Limb (tissue), 2 donors: ENCODE measurements at regions not wholly inside any gene's neighbourhood (a gene's known extent, or its start where the extent isn't known, plus 50 kb on each side); places are given as distances from the start of the nearest gene placed in this dataset.
A peak's percentile ranks its signal among the peaks of the same experiment; 100 is the strongest.
"Not testable (repeated sequence)": the region's sequence is repeated elsewhere in the genome, so short reads cannot be mapped to it uniquely, and the experiment has no call there.

Experiments used
- DNase-seq, 2 donors: peaks; one replicate each; pipeline ENCODE4 v3.0.0-alpha.2; 2016; ENCODE audit errors: extremely low spot score in 2 of 2

DNA sequence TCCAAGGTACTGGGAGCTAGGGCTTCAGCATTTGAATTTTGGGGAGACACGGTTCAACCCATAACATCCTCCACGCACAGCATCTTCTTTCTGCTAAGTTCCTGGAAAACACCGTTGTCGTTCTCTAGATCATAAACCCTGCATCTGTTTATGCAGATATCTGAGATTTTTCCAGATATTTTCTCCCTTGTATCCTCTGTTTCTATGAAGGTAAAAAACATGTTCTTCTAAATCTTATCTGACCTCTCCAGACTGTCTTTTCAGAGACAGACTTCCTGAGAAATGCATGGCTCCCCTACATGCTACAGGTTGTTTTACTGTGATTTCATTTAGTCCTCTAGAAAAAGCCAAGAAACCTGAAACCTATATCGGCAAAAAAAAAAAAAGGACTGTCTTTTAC lies 152.3 kb upstream of the KLF3 start:
- no peak for DNase-seq

DNA sequence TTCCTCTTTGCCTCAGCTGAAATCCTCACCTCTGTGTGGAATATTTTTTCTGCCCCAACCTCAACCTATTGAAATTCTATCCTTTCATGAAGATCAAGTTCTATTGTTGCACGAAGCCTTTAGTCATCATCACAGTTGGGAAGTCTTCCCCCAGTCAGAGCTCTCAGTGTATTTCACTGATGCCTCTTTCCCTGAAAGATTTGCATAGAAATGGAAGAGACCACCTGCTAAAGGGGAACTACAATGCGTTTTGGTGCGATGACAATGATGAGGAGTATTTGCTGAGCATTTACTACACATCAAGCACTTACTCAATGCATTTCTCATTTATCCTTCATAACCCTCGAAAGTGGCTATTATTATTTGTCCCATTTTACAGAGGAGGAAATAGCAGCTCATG lies 151.2 kb upstream of the KLF3 start:
- DNase-seq: no peak

DNA sequence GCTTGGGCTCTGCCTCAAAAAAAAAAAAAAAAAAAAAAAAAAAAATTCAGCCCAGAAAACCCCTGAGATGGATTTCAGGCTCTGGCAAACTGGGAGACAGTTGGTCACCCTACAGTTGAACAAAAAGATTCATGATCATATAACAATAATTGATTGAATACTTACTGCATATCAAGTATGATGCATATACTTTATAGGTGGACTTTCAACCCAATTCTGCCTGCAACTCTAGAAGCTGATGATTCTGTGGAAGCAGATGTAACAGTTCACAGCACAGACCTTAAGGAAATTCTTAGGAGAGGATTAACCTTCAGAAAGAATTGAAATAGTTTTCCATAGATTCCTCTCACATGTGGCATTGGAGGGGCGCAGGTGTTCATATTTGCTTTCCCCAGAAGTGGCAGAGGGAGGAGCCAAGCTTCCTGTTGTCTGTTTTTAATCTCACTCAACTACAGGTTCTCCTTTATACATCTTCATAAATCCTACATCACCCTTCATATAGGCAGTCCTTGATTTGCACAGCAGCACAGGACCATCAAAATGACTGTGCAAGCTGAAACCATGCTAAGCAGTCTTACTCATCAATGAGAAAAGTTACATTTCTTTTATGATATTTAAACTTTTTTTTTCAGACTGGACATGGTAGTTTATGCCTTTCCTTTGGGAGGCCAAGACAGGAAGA lies 149.4 kb upstream of the KLF3 start:
- DNase-seq: no peak

DNA sequence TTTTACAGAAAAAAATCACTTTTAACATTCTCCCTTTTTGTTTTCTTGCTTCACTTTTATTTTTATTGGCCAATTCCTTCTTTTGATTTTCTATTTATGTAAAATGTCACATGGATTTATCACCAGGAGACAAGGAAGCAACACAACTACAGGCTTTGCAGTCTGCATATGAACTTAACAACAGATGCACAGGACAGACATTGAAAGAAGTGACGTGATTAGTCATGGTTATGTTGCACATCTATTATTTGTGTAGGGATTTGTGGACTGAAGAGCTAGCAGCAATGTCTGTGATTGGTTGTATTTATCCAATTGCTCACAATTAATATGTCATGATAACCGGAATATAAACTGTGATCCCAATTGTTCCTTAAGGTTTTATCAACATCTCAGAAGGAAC lies 147.8 kb upstream of the KLF3 start:
- DNase-seq: no peak

DNA sequence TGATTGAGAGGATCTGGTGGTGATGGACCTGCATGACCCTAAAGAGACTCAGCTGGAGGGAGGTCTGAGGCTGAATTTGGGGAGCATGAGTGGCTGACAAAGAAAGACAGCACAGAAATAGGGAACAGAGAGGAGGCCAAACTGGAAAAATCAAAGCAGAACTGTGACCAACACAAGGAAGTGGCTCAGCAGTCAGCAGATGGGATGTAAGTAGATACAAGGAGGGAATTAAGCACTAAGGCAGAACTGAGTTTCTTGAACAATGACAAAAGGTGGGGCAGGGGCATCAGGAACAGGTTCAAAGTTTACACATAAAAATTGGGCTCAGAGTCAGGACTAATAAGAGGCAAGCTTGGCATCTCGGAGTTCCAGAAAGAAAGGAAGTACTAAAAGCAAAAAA lies 144.3 kb upstream of the KLF3 start:
- DNase-seq: no peak

DNA sequence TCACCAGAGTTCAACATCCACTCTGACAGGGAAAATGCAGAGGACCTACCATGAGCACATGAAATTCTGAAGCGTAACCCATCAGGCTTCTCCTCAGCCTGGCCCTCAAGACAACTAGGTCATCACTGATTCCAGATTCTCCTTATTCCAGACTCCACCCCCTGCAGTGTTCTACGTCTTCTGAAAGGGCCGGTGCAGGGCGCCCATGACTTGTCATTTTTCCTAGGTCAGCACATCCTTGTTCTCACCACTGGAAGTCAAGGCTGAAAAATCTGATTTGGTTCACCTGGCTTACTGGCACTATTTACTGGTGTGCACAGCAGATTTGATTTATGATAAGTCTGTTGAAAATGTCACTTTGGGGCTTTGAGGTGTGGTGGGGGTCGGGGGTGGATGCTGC lies 140.9 kb upstream of the KLF3 start:
- DNase-seq: no peak

DNA sequence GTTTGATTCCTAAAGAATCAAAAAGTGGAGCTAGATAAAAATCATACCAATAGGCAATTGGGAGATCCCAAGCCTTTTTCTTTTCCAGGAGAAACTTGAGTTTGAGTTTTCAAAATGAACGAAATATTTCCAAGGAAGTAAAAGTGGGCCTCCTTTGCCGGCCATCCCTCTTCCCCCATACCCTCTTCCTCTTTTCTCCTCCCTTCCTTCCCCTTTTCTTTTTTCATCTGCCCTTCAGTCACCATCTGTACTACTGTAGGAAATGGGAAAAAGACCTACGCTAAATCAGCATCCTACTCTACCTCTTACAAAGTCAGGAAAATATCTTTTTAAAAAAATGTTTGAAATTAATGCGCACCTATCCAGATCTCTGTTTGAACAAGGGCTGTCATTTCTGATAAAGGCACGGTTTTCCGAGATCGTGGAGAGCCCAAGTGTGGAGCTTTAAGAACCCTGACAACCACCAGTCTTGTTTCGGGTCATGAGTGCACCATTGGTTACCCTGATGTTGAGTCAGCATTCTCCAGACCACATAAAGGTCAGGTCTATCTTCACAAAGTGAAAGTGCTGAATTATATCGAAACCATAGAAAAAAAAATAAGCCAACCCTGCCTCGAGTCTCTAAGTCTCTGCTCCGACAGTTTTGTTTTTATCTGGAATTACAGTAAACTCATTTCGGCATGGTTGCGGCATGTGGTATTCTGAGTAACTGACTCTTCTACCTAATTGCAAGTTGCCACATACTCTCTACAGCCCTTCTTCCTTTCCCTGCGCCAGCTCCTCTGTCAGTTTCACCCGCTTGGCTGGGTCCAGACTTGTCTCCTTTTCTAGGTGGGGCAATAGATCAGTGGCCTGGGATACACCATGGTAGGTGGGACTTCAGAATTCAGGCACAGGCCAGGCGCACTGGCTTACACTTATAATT lies 140.2 kb upstream of the KLF3 start:
- DNase-seq: no peak

DNA sequence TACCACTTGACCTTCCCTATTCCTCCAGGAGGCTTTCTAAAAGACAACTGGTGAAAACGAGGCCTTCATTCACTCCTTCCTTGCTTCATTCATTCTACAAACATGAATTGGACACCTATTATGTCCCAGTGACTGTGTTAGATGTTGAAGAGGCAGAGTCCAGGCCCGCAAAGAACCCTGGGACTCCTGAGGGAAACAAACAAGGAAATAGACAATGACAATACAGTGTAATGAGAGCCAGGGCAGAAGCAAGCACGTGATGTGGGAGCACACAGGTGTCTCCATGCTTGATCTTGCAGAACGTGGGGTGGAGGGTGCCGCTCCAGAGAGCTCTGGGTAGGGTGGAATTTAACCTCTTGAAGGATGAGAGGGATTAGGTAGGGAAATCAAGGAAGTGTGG lies 137.6 kb upstream of the KLF3 start:
- no peak for DNase-seq

DNA sequence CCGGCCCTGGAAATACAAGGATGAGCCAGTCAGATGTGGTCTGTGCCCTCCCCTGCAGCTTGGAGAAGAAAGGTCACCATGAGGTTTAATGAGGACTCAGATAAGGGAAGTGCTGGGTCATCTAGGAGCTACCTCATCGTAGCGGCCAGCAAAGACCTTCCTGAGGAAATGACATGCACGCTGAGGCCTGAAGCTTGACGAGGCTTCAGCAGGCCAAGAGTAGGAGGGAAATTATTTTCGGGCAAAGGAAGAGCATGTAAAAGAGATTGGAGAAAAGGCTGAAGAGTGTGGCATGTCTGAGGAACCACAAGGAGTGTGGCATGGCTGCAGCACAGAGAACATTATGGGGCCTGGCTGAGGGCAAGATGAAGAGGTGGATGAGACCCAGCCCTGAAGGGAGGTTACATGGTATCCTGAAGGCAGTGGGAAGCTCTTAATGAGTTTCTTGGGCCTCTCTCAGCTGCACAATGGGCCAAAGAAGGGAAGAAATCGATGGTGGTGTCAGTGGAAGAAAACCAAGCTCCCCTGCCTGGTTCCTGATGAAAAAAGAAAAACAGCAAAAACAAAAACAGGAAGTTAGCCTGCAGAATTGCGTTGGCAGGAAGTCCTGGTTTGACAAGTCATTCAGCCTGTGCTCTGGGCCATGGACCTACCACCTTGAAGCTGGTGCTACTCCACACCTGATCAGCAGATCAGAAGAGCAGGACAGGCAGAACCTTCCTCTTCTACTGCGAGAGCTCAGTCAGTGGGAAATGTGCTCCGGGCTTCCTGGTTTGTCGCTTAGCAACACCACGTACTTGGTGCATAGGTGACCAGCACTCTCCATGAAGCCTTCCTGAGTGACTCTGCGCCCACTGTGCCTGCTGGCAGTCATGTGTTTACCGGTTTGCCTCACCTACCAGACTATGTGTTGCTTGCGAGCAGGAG lies 134.5 kb upstream of the KLF3 start:
- DNase-seq: no peak

DNA sequence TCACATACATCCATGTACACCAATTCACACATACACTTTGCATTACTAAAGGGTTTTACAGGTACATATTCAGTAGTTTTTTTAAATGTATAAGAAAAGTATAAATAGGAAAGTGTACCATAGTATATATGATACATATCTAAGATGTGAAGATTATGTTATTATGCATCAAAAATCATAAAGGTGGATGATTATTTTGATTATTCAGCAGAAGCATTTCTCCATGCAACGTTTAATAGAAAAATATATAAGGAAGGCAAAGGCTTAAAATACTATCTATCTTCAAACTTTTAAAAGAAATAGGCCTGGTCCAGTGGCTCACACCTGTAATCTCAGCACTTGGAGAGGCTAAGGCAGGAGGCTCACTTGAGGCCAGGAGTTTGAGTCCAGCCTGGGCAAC lies 133.5 kb upstream of the KLF3 start:
- DNase-seq: no peak

DNA sequence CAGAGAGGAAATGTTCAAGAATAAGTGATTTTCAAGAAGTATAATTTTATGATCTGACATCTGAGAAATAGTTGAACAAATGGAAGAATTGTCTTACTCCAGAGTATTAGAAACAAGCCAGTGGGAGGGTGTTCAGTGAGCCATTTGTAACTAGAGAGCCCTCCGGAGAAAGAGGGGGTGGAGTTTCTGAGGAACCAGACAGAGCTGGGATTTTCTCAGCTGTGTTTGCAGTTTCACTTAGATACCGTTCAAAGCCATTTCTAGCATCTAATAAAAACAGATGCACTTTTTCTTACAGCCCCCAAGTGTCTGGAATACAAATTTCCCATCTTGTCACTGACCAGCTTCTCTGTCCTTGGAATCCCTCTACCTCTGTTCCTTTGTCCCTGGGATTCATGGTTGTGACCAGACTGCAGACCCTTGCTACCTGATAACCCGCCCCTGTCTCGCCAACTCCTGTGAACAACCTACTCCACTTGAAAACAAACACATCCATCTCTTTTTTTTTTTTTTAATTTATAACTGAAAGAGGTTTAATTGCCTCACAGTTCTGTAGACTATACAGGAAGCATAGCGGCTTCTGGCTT lies 132.8 kb upstream of the KLF3 start:
- peak; percentile 37 to 83 for DNase-seq

DNA sequence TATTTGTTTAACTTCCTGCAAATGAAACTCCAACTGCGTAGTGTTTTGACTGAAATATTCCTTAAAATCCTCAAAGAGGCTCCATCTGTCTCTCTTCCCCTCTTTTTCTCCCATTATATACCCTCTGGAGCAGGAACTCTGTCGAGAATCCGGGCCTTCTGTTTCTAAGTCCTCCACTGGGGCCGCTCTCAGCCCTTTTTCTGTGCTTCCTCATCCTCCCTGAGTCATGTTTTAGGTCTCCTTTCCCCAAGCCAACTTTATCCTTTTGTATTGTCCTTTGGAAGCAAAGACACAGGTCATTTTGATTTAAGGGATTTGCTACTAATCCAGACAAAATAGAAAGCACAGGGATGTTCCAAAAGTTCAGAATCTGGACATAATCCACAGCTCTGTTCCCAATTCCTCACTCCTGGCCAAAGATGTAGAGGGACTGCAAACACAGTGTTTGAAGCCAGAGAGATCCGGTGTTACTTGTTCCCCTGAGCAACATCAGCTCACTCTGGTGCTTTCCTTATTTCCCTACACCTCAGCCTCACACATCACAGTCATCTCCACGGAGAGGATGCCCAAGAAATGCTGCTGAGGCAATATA lies 131.0 kb upstream of the KLF3 start:
- peak in 1 of 2 donors; percentile 60 for DNase-seq

DNA sequence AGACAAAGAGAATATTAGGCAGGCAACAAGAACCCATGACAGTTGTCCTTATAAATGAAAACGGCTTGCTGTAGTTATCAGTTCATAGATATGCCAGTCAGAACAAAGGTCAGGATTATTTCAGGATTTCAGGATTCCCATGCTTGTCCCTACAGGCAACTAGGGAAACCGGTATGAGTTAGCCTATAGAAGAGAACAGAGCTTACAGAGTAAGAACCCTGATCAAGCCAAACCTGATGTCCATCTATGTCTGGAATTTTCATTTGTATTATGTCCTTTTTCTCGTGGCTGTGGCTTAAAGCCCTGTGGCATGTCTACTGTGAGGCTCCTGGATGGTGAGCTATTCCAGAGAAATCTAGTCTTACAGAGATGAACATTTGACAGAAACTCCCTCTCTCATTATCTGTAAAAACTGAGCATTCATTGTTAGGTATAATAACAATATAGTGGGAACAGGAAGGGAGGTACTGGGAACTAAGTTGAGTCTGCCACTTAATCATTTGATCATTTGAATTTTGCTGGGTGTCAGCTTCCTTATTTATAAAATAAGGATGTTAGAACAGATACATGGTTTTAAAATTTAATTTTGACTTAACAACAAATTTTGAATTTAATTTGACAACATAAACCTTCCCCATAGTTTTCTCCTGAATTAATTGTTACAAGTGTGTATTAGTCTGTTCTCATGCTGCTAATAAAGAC lies 129.5 kb upstream of the KLF3 start:
- DNase-seq: no peak

DNA sequence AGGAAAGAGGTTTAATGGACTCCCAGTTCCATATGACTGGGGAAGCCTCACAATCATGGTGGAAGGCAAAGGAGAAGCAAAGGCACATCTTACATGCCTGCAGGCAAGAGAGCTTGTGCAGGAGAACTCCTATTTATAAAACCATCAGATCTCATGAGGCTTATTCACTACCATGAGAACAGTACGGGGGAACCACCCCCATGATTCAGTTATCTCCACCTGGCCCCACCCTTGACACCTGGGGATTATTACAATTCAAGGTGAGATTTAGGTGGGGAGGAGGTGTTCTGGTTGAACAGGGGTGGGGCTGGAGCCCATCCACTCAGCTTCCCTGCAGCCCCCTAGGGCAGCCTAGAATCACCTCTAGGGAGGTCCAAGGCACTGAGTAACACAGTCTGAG lies 128.9 kb upstream of the KLF3 start:
- DNase-seq: not testable (repeated sequence)

DNA sequence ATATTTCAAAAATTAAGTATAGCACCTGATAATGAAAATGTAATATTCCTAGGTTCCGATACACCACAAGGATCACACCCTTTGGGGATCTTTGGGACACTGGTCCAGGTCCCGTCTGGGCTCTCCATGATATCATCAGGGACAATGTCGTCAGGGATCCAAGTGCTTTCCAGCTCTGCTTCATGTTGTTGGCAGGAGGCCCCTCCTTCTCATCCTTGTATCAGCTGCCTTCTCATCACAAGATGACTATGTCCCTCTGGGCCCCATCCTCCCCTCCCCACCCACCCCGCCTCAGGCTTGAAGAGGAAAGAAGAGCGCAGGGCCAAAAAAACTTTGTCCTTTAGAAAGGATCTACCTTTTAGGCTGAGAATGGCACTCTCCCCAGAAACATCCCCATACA lies 128.3 kb upstream of the KLF3 start:
- DNase-seq: no peak

DNA sequence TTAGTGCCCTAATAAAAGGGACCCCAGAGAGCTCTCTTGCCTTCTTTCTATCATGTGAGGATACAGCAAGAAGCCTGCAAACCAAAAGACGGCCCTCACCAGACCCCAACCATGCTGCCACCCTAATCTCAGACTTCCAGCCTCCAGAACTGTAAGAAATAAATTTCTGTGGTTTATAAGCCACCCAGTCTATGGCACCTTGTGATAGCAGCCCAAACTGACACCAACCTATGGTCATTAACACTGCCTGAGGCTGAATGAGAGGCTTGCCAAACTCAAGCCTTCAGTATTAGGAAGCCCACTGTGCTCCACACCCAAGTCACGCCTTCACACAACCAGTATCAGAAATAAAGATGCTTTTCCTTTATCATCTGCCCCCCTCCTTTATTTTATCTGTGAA lies 127.3 kb upstream of the KLF3 start:
- DNase-seq: no peak

DNA sequence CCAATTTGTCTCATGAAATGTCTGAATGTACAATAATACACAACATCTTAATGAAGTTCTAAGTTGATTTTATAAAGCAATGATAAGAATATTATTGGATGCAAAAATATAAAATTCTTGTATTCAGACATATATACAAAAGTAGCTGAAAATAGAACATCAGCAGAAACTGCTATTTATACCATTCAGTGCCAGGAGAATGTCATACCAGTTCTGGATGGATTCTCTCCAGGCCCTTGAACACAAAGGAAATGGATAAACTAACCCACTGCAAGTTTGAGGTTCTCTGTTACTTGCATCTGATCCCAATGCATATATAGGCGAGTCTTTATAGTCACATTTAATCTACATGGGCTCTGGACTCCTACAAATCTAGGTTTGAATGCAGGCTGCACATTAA lies 126.3 kb upstream of the KLF3 start:
- DNase-seq: no peak

DNA sequence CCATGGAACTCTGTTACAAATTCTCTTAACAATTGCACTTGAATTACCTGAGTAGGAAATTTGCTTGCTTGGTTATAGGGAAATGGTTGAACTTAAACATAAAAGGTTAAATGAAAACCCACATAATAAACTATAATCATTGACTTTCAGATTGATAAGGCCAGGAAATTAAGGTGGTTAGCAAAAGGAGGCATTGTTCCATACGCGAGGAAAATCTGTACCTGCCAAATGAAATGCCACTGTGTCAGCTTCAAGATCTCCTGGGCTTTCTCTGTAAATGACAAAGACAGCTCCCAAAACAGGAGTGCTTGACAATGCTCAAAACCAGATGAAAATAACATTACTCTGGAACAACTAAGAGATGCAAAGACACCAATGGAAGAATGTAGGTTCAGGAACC lies 125.5 kb upstream of the KLF3 start:
- no peak for DNase-seq

DNA sequence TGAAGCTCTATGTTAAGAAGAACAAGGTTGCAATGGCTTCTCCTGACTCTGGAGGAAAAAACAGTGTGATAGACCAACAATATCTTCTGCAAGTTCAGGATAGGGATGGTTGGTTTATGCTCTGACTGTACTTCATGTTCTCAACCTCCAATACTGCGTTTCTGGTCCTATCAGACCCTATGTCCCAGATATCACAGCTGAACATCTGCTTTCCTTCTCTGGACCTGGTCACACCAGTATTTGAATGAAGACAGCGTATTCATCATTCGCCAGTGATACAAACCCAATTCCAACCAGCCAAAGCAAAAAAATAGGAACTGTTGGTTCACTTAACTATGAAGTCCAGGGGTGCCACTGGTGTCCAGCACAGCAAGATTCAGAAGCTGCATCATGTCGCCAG lies 124.5 kb upstream of the KLF3 start:
- no peak for DNase-seq

DNA sequence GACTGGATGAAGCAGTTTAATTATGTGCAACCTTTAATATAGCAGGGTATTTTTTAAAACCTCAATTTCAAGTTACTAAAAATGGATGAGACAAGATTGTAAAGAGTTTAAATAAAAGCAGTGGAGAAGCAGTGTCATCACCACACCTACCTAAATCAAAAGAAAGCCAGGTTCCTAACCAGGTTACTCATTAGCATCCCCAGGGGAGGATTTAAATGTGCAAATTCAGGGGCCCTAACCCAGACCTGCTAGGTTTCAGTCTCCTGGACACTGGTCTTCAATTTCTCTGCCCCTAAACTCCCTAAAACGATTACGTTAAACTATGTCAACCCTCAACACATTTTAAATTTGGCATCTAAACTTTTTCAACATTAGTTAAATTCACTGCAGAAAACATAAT lies 116.9 kb upstream of the KLF3 start:
- DNase-seq: no peak

DNA sequence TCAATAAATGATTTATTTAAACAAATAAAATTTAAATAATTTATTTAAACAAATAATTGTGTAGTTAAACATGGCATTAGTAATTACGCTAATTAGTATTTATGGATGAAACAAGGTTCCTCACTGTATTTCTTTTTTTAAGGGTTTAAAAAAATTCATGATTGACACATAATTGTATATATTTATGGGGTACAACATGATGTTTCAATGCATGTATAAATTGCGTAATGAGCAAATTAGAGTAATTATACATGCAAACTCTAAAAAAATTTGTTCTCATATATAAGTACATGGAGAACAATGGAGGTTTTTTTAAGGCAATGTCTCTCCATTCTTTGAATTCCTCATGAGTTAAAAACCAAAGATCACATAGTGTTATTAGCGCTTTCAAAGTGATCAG lies 115.7 kb upstream of the KLF3 start:
- DNase-seq: no peak
